HEK293T (cell line): ENCODE measurements at regions not wholly inside any gene's neighbourhood (a gene's known extent, or its start where the extent isn't known, plus 50 kb on each side); places are given as distances from the start of the nearest gene placed in this dataset.

Experiments
- CTCF ChIA-PET: fragments of 350-600 bp; formaldehyde crosslinking; extraction: SDS; loops from one replicate; lab custom pipeline; 2021; ENCODE audit warnings: antibody characterized with exemption, inconsistent platforms; lab: Yijun Ruan, JAX
- POLR2A ChIA-PET: fragments of 350-600 bp; formaldehyde crosslinking; extraction: SDS; loops from one replicate; lab custom pipeline; 2020; ENCODE audit warnings: antibody characterized with exemption, inconsistent platforms; lab: Yijun Ruan, JAX
- DNase-seq: peaks from one replicate; pipeline ENCODE4 v3.0.0; 2012; ENCODE audit warnings: mixed read lengths; ENCODE audit errors: extremely low spot score
- ARNT ChIP-seq: fragments of 450-650 bp; IDR thresholded peaks from 2 replicates; pipeline ENCODE4 v1.6.1; 2017; ENCODE audit warnings: mild to moderate bottlenecking
- BHLHE40 ChIP-seq: fragments of 450-650 bp; IDR thresholded peaks from 2 replicates; pipeline ENCODE4 v1.6.1; 2016; ENCODE audit warnings: mild to moderate bottlenecking, moderate library complexity, borderline replicate concordance
- CTBP1 ChIP-seq: fragments of 450-650 bp; IDR thresholded peaks from 2 replicates; pipeline ENCODE4 v1.6.1; 2016; ENCODE audit warnings: borderline replicate concordance
- ELF4 ChIP-seq: fragments of 450-650 bp; IDR thresholded peaks from 2 replicates; pipeline ENCODE4 v1.6.1; 2017; ENCODE audit warnings: antibody characterized with exemption
- FOXA1 ChIP-seq: fragments of 450-650 bp; IDR thresholded peaks from 2 replicates; pipeline ENCODE4 v1.6.1; 2016; ENCODE audit warnings: mild to moderate bottlenecking
- FOXK2 ChIP-seq: fragments of 450-650 bp; IDR thresholded peaks from 2 replicates; pipeline ENCODE4 v1.6.1; 2016; ENCODE audit warnings: mild to moderate bottlenecking
- FOXM1 ChIP-seq: fragments of 450-650 bp; IDR thresholded peaks from 2 replicates; pipeline ENCODE4 v1.6.1; 2017; ENCODE audit warnings: mild to moderate bottlenecking, borderline replicate concordance
- HDGF ChIP-seq: fragments of 450-650 bp; IDR thresholded peaks from 2 replicates; pipeline ENCODE4 v1.6.1; 2017; ENCODE audit warnings: antibody characterized with exemption, borderline replicate concordance
- L3MBTL2 ChIP-seq: fragments of 450-650 bp; conservative IDR thresholded peaks from 2 replicates; pipeline ENCODE4 v1.6.1; 2016; ENCODE audit warnings: mild to moderate bottlenecking
- LEF1 ChIP-seq: fragments of 450-650 bp; IDR thresholded peaks from 2 replicates; pipeline ENCODE4 v1.6.1; 2017; ENCODE audit warnings: mild to moderate bottlenecking, borderline replicate concordance
- NFRKB ChIP-seq: fragments of 450-650 bp; IDR thresholded peaks from 2 replicates; pipeline ENCODE4 v1.6.1; 2016; ENCODE audit warnings: mild to moderate bottlenecking, moderate library complexity
- PKNOX1 ChIP-seq: fragments of 450-650 bp; IDR thresholded peaks from 2 replicates; pipeline ENCODE4 v1.6.1; 2016
- SP1 ChIP-seq: fragments of 450-650 bp; IDR thresholded peaks from 2 replicates; pipeline ENCODE4 v1.6.1; 2017
- SUZ12 ChIP-seq: fragments of 450-650 bp; IDR thresholded peaks from 2 replicates; pipeline ENCODE4 v1.6.1; 2016; ENCODE audit warnings: mild to moderate bottlenecking
- TARDBP ChIP-seq: fragments of 450-650 bp; IDR thresholded peaks from 2 replicates; pipeline ENCODE4 v1.6.1; 2016
- ZNF384 ChIP-seq: fragments of 450-650 bp; IDR thresholded peaks from 2 replicates; pipeline ENCODE4 v1.6.1; 2016

- POLR2A ChIA-PET, result no interaction called here
- no peak for DNase-seq
- no peak for TF ChIP-seq L3MBTL2
- CTCF ChIA-PET, result no interaction called here
Measured at GRCh38 chr13:85255978-85256377, 543.2 kb downstream of the SLITRK6 start.

GRCh38 chr13:85254641-85255040 is 544.6 kb downstream of the SLITRK6 start:
- no peak for DNase-seq
- ChIA-PET CTCF (no interaction called here), POLR2A (no interaction called here)
- TF ChIP-seq NFRKB (no peak), CTBP1 (no peak), BHLHE40 (no peak), FOXA1 (no peak), LEF1 (no peak), SP1 (no peak), FOXM1 (no peak), SUZ12 (no peak), ZNF384 (no peak)

GRCh38 chr13:85249151-85249550 is 550.1 kb downstream of the SLITRK6 start:
- ChIA-PET POLR2A (no interaction called here), CTCF (no interaction called here)
- DNase-seq, result no peak
- no peak for TF ChIP-seq LEF1
- TF ChIP-seq PKNOX1, result no peak
- no peak for TF ChIP-seq NFRKB
- TF ChIP-seq ZNF384, result no peak
- no peak for TF ChIP-seq SUZ12
- no peak for TF ChIP-seq TARDBP
- TF ChIP-seq ELF4, result no peak
- TF ChIP-seq L3MBTL2, result no peak
- no peak for TF ChIP-seq FOXK2
- TF ChIP-seq FOXM1, result no peak
- TF ChIP-seq ARNT, result no peak

GRCh38 chr13:85247780-85248179 is 551.4 kb downstream of the SLITRK6 start:
- CTCF ChIA-PET, result no interaction called here
- DNase-seq, result no peak
- POLR2A ChIA-PET, result no interaction called here
- no peak for TF ChIP-seq FOXM1
- no peak for TF ChIP-seq TARDBP
- TF ChIP-seq BHLHE40, result no peak
- no peak for TF ChIP-seq HDGF
- no peak for TF ChIP-seq PKNOX1
- TF ChIP-seq FOXA1, result no peak
- TF ChIP-seq ARNT, result no peak
- TF ChIP-seq L3MBTL2, result no peak
- no peak for TF ChIP-seq FOXK2
- TF ChIP-seq SUZ12, result no peak
- no peak for TF ChIP-seq NFRKB

- TF ChIP-seq ZNF384 (no peak), ELF4 (no peak), SUZ12 (no peak), FOXA1 (no peak), BHLHE40 (no peak), SP1 (no peak), NFRKB (no peak), L3MBTL2 (no peak), TARDBP (no peak), LEF1 (no peak), FOXM1 (no peak), PKNOX1 (no peak), FOXK2 (no peak), HDGF (no peak), CTBP1 (no peak), ARNT (no peak)
Measured at GRCh38 chr13:85243831-85244230, 555.4 kb downstream of the SLITRK6 start.

GRCh38 chr13:85241060-85241459 is 558.2 kb downstream of the SLITRK6 start:
- POLR2A ChIA-PET, result no interaction called here
- TF ChIP-seq SP1 (no peak), FOXM1 (no peak), ZNF384 (no peak), ARNT (no peak), TARDBP (no peak), FOXK2 (no peak), PKNOX1 (no peak), CTBP1 (no peak), ELF4 (no peak), L3MBTL2 (no peak)
- CTCF ChIA-PET, result no interaction called here
- no peak for DNase-seq

More at GRCh38 chr13:85243831-85244230, 555.4 kb downstream of the SLITRK6 start:
- ChIA-PET CTCF (interaction anchor here (1.2 kb wide), 1 partner anchor 18 kb away, joined by 4 read pairs; no protein-coding TSS in a partner anchor), POLR2A (no interaction called here)
- DNase-seq, result no peak

GRCh38 chr13:85236413-85236812 is 562.8 kb downstream of the SLITRK6 start:
- ChIA-PET POLR2A (no interaction called here), CTCF (no interaction called here)
- TF ChIP-seq CTBP1 (no peak), BHLHE40 (no peak), PKNOX1 (no peak), LEF1 (no peak), SUZ12 (no peak), FOXK2 (no peak), ZNF384 (no peak), NFRKB (no peak)
- no peak for DNase-seq
